Epithelial cell of prostate (primary cell): ENCODE measurements at regions not wholly inside any gene's neighbourhood (a gene's known extent, or its start where the extent isn't known, plus 50 kb on each side); places are given as distances from the start of the nearest gene placed in this dataset.

Source experiments
- DNase-seq: peaks from one replicate; pipeline ENCODE4 v3.0.0-alpha.2; 2011; ENCODE audit warnings: low read depth, low spot score
- H3K27ac ChIP-seq: fragments of 450-650 bp; 2 replicates; pipeline ENCODE4 v1.5.1; 2017; ENCODE audit warnings: mild to moderate bottlenecking

- no peak for DNase-seq
- H3K27ac ChIP-seq, result no peak overlapping the region
Measured at GRCh38 chr3:16090706-16091105, 83.8 kb upstream of the GALNT15 start.

GRCh38 chr3:16092923-16093322 lies 81.6 kb upstream of the GALNT15 start:
- DNase-seq, result no peak
- no peak overlapping the region for H3K27ac ChIP-seq

- DNase-seq, result peak; percentile 98
- peak overlapping the region; percentile 97 for H3K27ac ChIP-seq
Measured at GRCh38 chr3:16101295-16102186, 72.9 kb upstream of the GALNT15 start.

GRCh38 chr3:16102187-16102561 lies 72.3 kb upstream of the GALNT15 start:
- H3K27ac ChIP-seq, result peak overlapping the region; percentile 97
- DNase-seq, result no peak

- DNase-seq, result no peak
- H3K27ac ChIP-seq, result peak overlapping the region; percentile 97
Measured at GRCh38 chr3:16102905-16103364, 71.5 kb upstream of the GALNT15 start.

GRCh38 chr3:16103472-16103871 lies 71.0 kb upstream of the GALNT15 start:
- H3K27ac ChIP-seq, result peak overlapping the region; percentile 97
- no peak for DNase-seq

GRCh38 chr3:16104156-16104555 lies 70.3 kb upstream of the GALNT15 start:
- no peak overlapping the region for H3K27ac ChIP-seq
- DNase-seq, result no peak

- no peak for DNase-seq
- H3K27ac ChIP-seq, result no peak overlapping the region
Measured at GRCh38 chr3:16106050-16106449, 68.4 kb upstream of the GALNT15 start.

- DNase-seq, result no peak
- H3K27ac ChIP-seq, result no peak overlapping the region
Measured at GRCh38 chr3:16108424-16108823, 66.1 kb upstream of the GALNT15 start.

- no peak for DNase-seq
Measured at GRCh38 chr3:16109929-16110328, 64.6 kb upstream of the GALNT15 start.

GRCh38 chr3:16112910-16113504 lies 61.5 kb upstream of the GALNT15 start:
- H3K27ac ChIP-seq, result peak overlapping the region; percentile 3
- no peak for DNase-seq

More at GRCh38 chr3:16109929-16110328, 64.6 kb upstream of the GALNT15 start:
- no peak overlapping the region for H3K27ac ChIP-seq

GRCh38 chr3:16113704-16114103 lies 60.8 kb upstream of the GALNT15 start:
- peak overlapping the region; percentile 3 for H3K27ac ChIP-seq
- no peak for DNase-seq

- no peak overlapping the region for H3K27ac ChIP-seq
- DNase-seq, result no peak
Measured at GRCh38 chr3:16114429-16114828, 60.1 kb upstream of the GALNT15 start.

GRCh38 chr3:16114930-16115329 lies 59.5 kb upstream of the GALNT15 start:
- H3K27ac ChIP-seq, result no peak overlapping the region

GRCh38 chr3:16118396-16118795 lies 56.1 kb upstream of the GALNT15 start:
- no peak for DNase-seq
- no peak overlapping the region for H3K27ac ChIP-seq

More at GRCh38 chr3:16114930-16115329, 59.5 kb upstream of the GALNT15 start:
- DNase-seq, result no peak

- no peak for DNase-seq
- H3K27ac ChIP-seq, result no peak overlapping the region
Measured at GRCh38 chr3:16119887-16120286, 54.6 kb upstream of the GALNT15 start.

GRCh38 chr3:16121391-16121790 lies 53.1 kb upstream of the GALNT15 start:
- H3K27ac ChIP-seq, result no peak overlapping the region
- no peak for DNase-seq

- no peak overlapping the region for H3K27ac ChIP-seq
- DNase-seq, result no peak
Measured at GRCh38 chr3:16122155-16122554, 52.3 kb upstream of the GALNT15 start.

GRCh38 chr3:16122661-16123060 lies 51.8 kb upstream of the GALNT15 start:
- DNase-seq, result no peak
- H3K27ac ChIP-seq, result no peak overlapping the region

- peak overlapping the region; percentile 51 for H3K27ac ChIP-seq
- peak; percentile 85 for DNase-seq
Measured at GRCh38 chr3:16124636-16125035, 49.8 kb upstream of the GALNT15 start.
